Anterior cingulate cortex (tissue), 58 donors: ENCODE measurements at regions not wholly inside any gene's neighbourhood (a gene's known extent, or its start where the extent isn't known, plus 50 kb on each side); places are given as distances from the start of the nearest gene placed in this dataset.

Source experiments
- DNase-seq, 58 donors: peaks; one replicate each; lab custom pipeline; 2025; lab: John Stamatoyannopoulos, UW

DNA sequence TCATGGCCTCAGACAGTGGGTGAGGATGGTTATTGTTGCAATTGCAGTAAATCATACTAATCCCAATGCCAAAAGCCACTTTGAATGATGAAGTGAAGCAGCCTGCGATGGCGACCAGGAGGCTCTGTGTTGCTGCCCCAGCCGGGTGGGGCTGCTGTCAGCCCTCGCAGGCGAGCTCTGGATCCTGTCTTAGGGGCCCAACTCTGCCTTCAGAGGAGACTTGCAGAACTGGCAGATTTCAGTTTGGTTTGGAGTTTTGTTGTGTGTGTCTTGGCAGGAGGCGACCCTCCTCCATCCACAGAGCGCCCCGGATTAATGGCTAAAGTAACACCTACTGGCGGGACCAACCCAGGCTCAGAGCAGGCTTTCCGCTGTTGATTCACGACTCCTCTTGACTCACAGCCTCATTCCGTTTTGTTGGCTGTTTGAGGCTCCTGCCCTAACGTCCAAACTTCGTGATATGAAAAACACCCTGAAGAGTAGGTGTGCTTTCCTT, 67.9 kb upstream of the BMPER start:
- no peak for DNase-seq

DNA sequence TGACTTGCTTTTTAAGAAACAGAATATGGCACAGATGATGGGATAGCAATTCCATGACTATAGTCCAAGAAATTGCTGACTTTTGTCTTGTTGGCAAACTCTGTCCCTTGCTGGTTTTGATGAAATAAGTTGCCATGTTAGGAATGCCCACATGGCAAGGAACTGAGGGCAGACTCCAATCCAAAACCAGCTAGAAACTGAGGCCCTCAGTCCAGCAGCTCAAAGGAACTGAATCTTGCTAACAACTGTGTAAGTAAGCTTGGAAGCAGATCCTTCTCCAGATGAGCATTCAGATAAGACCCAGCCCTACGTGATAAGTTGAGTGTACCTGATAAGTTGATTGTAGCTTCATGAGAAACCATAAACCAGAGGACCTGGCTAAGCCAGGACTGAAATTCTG, 64.3 kb upstream of the BMPER start:
- no peak for DNase-seq

DNA sequence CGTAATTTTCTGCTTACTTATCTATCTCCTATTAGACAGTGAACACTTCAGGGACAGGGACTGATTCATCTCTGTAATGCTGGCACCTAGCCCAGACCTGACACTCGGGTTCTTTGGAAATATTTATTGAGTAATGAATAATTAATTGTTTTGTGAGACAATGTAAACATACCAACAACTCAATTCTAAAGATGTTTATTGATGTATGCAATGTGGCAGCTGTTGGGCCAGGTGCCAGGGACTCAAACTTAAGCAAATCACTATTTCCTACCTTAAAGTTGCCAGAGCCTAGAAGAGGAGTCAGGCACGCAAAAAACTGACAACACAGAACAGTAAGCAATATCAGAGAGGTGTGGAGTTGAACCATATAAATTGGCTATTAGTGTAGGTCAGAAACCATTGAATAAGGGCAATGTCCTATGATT, 63.6 kb upstream of the BMPER start:
- peak in 1 of 58 donors; percentile 67 for DNase-seq

DNA sequence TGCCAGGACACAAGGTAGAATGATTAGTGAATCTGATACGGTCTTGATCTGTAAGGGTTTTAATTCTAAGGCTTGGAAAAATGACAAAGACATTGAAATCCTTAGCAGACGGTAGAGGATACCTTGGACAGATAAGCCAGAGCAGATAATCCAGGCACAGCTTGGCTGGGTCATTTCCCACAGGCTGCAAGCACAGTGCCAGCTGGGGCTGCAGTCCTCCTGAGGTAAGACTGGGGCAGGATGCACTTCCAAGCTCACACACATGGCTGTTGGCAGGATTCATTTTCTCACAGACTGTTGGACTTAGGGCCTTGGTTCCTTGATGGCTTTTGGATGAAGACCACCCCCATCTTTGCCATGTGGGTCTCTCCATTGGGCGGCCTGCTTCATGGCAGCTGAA, 63.2 kb upstream of the BMPER start:
- DNase-seq: no peak

DNA sequence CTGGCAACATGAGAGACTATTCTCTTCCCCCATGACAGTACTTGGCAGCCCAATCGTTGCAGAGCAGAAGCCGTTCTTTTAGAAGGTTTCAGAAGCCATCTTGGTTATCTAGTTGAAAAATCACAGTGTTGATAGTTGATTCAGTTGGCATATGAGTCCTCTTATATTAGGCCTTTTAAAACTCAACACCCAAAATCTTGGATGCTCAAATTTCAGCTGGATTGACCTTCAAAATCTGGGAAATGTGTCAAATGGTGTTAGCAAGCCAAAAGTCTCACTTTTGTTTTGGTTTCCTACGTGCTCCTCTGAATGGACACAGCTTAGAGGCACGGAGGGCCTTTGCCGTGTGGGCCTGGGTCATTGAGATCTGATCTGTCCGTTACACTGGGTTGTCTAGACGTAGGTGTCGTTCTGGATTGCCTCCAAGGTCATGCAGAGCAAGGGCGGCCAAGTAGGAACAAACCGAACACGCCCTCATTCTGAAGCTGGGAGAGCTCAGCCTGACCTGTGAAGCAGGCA, 59.3 kb upstream of the BMPER start:
- DNase-seq: no peak

DNA sequence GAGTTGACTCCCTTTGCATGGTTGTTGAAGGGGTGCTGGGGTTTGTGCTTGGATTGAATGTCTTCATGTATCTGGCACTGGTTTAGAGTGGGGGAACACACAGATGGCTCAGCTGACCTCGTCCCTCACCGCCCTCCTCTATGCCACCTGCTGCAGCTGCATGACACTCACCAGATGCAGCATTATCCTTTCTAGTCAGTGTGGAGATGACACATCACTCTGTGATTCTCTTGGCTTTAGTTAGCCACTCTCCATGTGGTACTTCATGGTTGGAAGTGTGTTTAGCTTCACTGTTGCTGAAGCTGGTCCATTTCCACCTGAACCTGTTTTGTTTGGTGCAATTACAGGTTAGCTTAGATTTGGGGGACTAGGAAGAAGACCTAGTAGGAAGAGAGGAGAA, 56.3 kb upstream of the BMPER start:
- no peak for DNase-seq

DNA sequence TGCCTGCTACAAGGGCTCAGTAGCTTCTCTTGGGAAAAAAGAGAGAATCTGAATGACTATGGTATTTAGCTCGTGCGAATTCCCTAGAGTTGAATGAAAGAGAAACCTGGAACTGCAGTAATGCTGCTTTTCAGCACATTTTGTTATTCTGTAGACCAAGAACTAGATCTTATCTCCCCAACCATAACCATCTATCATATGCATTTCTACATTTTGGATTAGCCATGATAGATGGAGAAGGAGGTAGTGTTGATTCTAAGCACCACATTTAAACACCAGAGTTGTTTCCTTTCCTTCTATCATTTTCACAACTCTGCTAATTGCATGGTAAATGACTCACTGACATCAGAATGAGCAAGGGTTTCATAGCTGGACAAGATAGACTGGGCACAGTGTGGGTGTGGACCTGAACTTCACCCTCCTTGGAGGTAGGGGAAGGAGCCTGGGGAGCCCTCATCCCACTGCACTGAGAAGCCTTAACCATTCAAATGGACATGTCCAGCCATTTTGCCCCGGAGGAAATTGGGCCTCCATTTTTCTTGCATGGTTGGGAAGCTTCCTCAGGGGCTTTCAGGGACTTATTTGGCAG, 55.3 kb upstream of the BMPER start:
- no peak for DNase-seq

DNA sequence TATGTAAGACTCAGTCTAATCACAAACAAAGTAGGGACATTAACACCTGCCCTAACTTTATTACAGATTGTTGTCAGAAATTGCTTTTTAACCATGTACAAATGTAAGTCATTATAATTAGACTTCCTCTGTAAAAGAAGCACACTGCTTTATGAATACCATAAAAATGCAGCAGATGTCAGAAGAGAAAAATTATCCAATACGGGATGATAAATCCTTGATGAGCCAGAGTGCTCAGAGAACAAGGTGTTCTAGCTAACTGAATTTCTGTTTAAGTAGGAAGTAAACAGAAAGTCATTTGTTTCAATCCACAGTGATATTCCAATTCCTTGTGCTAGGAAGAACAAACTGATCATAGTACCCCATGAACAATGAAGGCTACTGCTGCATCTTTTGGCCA, 54.6 kb upstream of the BMPER start:
- DNase-seq: no peak

DNA sequence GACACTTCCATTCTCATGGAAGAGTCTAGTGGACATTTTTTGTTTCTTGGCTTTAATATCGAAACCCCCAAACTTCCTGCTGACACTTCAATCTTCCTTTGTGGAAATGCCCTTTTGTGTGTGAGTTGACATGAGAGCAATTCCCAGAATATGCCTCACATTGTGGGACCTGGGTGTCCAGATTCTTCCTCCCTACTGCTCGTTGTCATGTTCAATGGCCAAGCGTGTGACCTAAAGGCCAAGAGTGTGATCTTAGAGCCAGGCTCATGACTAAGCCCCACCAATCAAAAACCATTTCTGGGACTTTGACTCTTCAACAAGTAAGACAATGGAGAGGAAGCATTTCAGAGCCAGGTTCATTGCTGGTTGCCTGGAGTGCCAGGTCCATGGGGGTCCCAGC, 52.5 kb upstream of the BMPER start:
- no peak for DNase-seq

DNA sequence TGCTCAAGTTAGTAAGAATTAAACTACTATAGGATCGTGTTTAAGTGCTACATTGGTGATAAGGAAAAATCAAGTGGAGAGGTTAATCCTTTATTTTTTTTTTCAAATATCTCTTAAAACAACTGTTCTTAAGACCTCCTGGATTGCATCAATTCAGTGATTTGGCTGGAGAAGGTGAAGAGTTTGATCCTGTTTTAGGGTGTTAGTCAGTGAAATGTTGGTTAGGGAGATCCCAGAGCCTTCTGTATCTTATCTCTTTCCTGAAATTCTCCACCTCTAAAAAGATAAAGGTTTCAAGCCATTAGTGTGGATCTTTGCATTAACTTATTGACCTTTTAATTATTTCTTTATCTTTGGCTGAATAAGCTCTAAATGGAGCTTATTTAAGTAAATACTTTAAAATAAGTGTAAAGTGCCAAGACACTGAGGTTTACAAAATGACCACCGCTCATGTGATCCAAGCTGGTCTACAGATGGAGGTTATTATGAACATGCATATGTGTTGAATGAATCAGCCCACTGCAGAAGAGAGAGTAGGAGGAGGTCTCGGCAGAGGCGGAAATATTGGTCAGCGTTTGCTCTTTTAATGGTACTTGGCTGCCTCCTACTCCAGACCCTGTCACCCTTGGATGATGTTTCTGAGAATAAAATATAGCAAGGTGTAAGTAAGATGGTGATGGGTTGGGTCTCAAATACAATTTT, 51.8 kb upstream of the BMPER start:
- no peak for DNase-seq

DNA sequence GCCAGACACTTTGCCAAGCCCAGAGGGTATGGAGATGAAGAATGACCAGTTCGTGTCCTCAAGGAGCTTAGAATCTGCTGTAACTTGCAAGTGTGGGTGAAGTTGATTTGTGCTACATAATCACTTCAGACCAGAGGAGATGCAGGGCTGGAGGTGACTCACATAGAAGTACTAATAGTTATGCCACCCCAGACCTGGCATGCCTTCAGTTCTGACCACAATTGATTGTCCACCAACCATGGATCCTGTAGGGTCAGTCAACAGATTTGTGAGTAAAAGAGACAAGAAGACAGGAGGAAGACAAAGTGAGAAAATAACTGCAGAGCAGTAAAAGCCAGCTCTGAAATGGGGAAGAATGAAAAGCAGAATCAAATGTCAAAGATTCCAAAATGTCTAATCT, 51.2 kb upstream of the BMPER start:
- no peak for DNase-seq

DNA sequence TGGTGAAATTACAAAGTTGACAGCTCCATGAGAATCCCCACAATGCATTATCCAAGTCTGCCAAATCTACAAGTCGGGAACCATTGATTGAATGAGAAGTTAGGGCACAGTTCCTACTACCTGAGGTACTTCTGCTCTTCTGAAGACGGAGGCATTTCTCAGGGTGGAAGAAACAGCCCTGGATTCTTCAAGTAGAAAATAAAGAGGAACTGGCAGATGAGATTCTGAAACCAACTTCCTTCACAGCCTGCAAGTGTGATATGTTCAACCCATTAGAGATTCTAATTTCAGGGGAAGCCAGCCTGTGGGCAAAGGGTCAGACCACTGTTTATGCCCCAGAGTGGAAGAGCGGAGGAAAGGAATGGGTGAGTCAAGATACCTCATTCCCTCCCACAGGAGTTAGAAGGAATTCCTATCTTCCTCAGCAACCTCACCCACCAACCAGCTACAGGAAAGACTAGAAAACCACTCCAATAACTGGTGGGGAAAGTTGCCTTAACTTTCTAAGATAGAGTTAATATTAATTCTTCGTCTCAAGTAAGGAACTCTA, 50.5 kb upstream of the BMPER start:
- no peak for DNase-seq
